ENCODE measurements at regions not wholly inside any gene's neighbourhood (a gene's known extent, or its start where the extent isn't known, plus 50 kb on each side); places are given as distances from the start of the nearest gene placed in this dataset.

- H3K4me1 ChIP-seq = no peaks in the 10 kb centered on the region
- no peak for DNase-seq
- no peak overlapping the region for H3K4me3 ChIP-seq
- no peaks in the 10 kb centered on the region for H3K27me3 ChIP-seq
- no peaks in the 10 kb centered on the region for H3K36me3 ChIP-seq (ENCODE audit: low read depth, missing control alignments)
- H3K27ac ChIP-seq = no peak overlapping the region
- H3K9me3 ChIP-seq = no peaks in the 10 kb centered on the region
- no peak for TF ChIP-seq CTCF (IDR thresholded peaks at IDR 0.05)
- TF ChIP-seq POLR2A (IDR thresholded peaks at IDR 0.05) = no peak
- WGBS, 2 donors = 75 to 89% methylated on average over 4 of the region's 4 CpGs
- intact Hi-C loops (cut with DNase I; ENCODE audit: low total_unique reads) = no loop called here
Measured at GRCh38 chr2:226333388-226333787, 466.2 kb downstream of the IRS1 start.

- no peaks in the 10 kb centered on the region for H3K9me3 ChIP-seq
- H3K36me3 ChIP-seq (ENCODE audit: low read depth, missing control alignments) = no peaks in the 10 kb centered on the region
- H3K27me3 ChIP-seq = no peaks in the 10 kb centered on the region
- no peak overlapping the region for H3K27ac ChIP-seq
- intact Hi-C loops (cut with DNase I; ENCODE audit: low total_unique reads) = no loop called here
- DNase-seq = no peak
- TF ChIP-seq POLR2A (IDR thresholded peaks at IDR 0.05) (no peak), CTCF (IDR thresholded peaks at IDR 0.05) (no peak)
- H3K4me3 ChIP-seq = no peak overlapping the region
- H3K4me1 ChIP-seq = no peaks in the 10 kb centered on the region
Measured at GRCh38 chr2:226330206-226330605, 469.4 kb downstream of the IRS1 start.

- WGBS, 2 donors = 76 to 96% methylated on average over 4 of the region's 4 CpGs
- no peaks in the 10 kb centered on the region for H3K36me3 ChIP-seq (ENCODE audit: low read depth, missing control alignments)
- TF ChIP-seq POLR2A (IDR thresholded peaks at IDR 0.05) (no peak), CTCF (IDR thresholded peaks at IDR 0.05) (no peak)
- no peak for DNase-seq
- H3K9me3 ChIP-seq = no peaks in the 10 kb centered on the region
- H3K4me3 ChIP-seq = no peak overlapping the region
- H3K4me1 ChIP-seq = no peaks in the 10 kb centered on the region
- intact Hi-C loops (cut with DNase I; ENCODE audit: low total_unique reads) = no loop called here
- H3K27me3 ChIP-seq = no peaks in the 10 kb centered on the region
- H3K27ac ChIP-seq = no peak overlapping the region
Measured at GRCh38 chr2:226329180-226329579, 470.4 kb downstream of the IRS1 start.

- Histone ChIP-seq H3K27me3 (no peaks in the 10 kb centered on the region), H3K4me1 (no peaks in the 10 kb centered on the region), H3K4me3 (no peak overlapping the region), H3K9me3 (no peaks in the 10 kb centered on the region), H3K36me3 (ENCODE audit: low read depth, missing control alignments) (no peaks in the 10 kb centered on the region), H3K27ac (no peak overlapping the region)
- TF ChIP-seq POLR2A (IDR thresholded peaks at IDR 0.05) (no peak), CTCF (IDR thresholded peaks at IDR 0.05) (no peak)
- DNase-seq = no peak
- 87 to 99% methylated on average over 4 of the region's 4 CpGs for WGBS, 2 donors
- intact Hi-C loops (cut with DNase I; ENCODE audit: low total_unique reads) = no loop called here
Measured at GRCh38 chr2:226327830-226328229, 471.8 kb downstream of the IRS1 start.

GRCh38 chr2:226325526-226325925, 474.1 kb downstream of the IRS1 start:
- TF ChIP-seq CTCF (IDR thresholded peaks at IDR 0.05) (no peak), POLR2A (IDR thresholded peaks at IDR 0.05) (no peak)
- Histone ChIP-seq H3K27me3 (no peaks in the 10 kb centered on the region), H3K4me3 (no peak overlapping the region), H3K36me3 (ENCODE audit: low read depth, missing control alignments) (no peaks in the 10 kb centered on the region), H3K27ac (no peak overlapping the region), H3K4me1 (no peaks in the 10 kb centered on the region), H3K9me3 (no peaks in the 10 kb centered on the region)
- no peak for DNase-seq
- intact Hi-C loops (cut with DNase I; ENCODE audit: low total_unique reads) = no loop called here

Data from testis (tissue), 2 donors.